HG02759 (cell line): ENCODE measurements at regions not wholly inside any gene's neighbourhood (a gene's known extent, or its start where the extent isn't known, plus 50 kb on each side); places are given as distances from the start of the nearest gene placed in this dataset.

Experiments
- ATAC-seq: cut with Tn5 transposase; IDR thresholded peaks from one replicate; pipeline ENCODE4 v1.9.1; 2021; ENCODE audit warnings: mild to moderate bottlenecking, moderate library complexity; ENCODE audit not compliant: unreplicated experiment

DNA sequence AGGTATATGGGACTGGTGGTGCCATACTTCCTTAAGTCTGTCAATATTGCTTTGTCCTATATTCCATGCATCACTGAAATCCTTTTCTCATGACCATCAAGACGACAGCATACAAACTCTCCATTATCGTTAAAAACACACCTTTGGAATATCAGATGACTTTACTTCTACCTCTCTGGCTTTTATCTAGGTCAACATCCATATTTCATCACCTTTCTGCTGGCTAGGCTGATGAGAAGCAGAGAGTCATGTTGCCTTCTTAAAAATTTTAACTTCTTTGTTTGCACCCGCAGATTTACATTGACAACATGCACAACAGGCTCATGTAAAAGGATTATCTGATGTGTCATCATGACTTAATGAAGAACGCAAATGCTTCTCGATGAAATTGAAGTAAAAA is 771.4 kb downstream of the OLFM4 start:
- ATAC-seq, result no peak

DNA sequence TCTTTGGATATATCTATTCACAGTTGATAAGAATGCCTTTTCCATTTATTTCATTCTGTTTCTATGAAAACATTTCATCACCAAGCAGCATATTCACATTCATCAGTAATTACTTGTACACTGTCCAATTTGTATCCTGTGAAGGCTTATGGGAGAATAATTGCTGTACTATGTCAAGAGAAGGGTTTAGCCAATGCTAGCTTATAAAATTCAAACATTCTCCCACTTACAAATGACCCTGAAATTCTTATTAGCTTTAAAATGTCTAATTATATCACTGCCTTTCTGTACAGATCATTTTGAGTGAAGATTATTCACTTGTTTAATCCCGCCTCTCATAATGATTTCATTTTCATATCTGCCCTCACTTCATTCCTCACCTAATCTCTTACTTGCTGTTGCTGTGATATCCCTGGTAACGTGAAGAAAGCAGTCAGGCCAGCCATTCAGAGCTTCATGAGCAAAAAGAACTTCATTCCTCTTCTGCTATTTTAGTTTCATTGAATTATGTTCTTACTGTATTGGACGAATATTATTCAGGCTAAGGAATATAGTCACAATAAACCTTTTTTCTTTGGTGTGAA is 778.7 kb downstream of the OLFM4 start:
- no peak for ATAC-seq

DNA sequence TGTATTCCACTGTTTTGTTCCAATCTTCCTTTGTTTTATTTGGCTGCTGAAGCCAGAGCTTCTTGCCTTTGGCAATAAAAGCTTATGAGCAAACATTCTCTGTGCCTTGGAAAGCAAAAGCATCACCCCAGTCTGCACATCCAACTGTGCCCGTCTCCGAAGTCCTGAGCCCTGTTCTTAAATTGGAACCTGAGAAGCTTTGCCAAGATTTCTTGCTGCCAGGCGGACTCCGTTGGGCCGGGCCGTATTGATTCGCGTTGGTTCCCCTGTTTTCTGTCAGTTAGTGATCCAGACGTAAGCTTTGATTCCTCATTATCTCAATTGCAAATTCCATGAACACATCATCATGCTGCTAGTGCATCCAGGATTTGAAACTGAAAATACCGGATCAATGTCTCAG is 793.0 kb downstream of the OLFM4 start:
- ATAC-seq, result no peak

GRCh38 chr13:53822136-53822535 is 793.5 kb downstream of the OLFM4 start:
- no peak for ATAC-seq

DNA sequence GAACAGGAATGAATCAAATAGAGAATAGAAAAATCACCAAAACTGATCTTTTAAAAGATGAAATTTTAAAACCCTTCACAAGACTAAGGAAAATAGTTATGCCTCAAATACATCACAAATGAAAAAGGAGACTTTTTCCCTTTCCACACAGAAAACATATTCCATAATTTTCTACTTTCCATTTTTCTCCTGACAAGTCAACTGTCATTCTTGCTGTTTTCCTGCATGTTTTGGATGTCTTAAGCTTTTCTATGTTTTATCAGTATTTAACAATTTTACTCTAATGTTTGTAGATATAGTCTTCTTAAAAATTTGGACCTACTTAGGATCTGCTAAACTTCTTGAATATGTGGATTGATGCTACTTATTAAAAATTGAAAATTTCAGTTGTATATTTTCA is 810.8 kb downstream of the OLFM4 start:
- ATAC-seq, result no peak

DNA sequence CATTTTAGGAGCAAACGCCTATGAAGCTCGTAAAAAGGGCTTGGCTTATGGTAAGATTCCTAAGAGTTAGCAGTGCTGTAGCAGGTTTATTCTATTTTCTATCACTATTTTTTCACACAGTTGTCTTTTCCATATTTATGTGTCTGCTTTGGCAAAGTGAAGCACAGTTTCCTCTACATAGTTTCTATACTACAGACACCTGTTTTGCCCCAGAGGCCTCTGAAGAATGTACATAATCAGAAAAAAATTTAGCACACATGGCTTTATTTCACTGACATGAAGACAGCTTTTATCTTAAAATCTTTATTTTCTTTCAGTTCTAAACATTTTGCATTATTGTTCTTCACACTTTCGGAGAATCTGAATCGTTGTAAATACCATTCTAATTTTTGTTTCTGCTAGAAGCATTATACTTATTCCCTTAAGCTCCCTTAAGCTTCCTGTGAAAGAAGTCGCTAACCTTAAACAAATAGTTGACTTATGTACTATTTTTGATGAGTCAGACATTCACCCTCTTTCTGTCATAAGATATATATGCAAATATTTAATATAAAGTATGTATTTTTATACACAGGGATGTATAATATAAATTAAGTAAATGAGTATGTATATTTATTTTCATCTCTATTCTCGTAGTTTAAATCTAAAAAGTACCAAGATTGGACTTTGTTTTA is 816.0 kb downstream of the OLFM4 start:
- no peak for ATAC-seq

DNA sequence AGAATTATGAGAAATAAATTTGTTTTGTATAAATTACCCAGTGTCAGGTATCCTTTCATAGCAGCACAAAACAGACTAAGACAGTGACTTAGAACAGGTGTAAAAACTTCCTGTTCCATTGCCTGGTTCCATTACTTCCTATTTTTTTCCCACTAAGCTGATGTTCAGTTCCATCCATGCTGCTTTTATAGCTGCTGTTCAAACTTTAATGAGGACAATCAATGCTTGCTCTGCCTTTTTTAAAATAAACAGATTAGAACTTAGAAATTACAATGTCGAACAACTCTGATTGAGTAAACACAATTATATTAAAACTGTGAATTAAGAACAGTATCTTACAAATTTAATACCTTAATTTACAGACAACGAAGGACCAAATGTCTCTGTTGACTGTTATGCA is 818.9 kb downstream of the OLFM4 start:
- no peak for ATAC-seq

DNA sequence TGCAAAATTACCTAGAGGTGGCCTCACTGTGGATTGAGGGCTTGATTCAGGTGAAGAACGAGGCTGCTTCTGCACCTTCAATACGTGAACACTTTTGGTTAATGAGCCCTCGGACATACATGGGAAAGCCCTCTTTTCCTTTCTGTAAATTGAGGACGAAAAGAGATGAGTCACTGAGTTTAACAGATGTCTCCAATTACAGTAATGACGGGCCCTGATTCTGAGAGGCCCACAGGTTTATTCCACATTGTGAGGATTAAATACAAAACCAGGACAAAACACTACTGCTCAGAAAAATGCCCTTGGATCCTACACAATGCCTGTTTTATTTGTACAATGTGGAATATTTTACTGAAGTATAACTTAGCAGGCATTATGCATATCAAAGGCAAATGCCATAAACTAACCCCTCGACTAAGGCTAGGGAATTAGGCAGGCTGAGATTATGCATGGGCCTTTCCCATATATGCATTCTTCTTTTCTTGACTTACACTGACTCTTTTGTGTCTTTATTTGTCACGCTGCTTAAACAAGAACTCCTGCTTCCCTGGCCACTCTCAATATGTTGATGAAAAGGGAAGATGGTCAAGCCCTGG is 819.9 kb downstream of the OLFM4 start:
- no peak for ATAC-seq

DNA sequence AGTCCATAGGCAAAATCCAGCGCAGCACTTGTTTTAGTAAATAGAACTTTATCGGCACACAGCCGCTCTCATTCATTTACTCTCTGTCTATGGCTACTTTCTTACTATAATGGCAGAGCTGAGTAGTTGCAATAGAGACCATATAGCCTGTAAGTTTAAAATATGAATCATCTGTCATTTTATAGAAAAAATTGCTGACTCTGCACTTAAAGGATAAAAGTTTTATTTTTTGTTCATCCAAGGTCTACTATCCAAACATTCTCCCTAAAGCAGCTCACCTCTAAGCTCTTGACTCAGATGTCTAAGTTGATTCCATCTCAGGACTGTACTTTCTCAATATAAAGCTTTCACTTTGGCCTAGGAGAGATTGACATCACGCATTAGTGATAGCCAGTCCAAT is 825.7 kb downstream of the OLFM4 start:
- ATAC-seq, result no peak

GRCh38 chr13:53856573-53857195 is 828.1 kb downstream of the OLFM4 start:
- no peak for ATAC-seq

DNA sequence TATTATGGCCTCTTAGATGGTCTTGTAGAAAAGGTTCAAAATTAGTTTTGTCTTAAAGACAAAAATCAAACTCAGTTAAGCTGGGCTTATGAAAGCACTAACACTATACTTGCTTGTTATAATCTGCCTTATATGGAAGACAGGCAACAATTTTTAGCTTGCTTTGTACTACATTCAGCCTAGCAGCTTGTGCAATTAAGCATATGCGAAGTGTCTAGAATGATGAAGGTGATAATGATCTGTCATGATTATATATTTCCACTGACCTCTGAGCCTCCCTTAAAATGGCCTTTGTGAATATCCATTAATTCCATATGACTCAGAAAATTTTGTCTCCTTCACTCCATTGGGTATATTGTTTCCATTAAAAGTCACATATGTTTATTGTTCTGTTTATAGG is 834.9 kb downstream of the OLFM4 start:
- no peak for ATAC-seq

GRCh38 chr13:53873558-53873957 is 844.9 kb downstream of the OLFM4 start:
- no peak for ATAC-seq

- ATAC-seq, result no peak
Observed at GRCh38 chr13:53878861-53879260, 850.2 kb downstream of the OLFM4 start.

- no peak for ATAC-seq
Observed at GRCh38 chr13:53885997-53886396, 857.4 kb downstream of the OLFM4 start.

GRCh38 chr13:53890696-53891095 is 862.1 kb downstream of the OLFM4 start:
- ATAC-seq, result no peak

DNA sequence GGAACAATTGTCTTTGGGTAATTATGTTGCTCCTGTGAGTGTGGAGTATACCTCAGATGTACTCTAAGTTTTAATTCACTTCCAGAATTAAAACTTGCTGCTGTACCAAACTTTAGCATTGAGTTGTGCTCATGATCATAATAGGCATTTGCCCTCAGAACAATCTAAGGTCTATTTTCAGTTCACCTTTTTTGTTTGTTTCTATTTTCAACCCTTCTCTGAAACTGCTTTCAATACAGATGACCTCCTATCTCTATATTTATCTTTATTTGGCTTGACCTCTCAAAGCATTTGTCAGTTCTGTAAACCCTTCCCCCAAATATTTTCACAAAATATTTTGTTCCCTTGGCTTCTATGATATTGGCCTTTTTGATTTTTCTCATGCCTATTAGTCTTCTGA is 873.0 kb downstream of the OLFM4 start:
- no peak for ATAC-seq

DNA sequence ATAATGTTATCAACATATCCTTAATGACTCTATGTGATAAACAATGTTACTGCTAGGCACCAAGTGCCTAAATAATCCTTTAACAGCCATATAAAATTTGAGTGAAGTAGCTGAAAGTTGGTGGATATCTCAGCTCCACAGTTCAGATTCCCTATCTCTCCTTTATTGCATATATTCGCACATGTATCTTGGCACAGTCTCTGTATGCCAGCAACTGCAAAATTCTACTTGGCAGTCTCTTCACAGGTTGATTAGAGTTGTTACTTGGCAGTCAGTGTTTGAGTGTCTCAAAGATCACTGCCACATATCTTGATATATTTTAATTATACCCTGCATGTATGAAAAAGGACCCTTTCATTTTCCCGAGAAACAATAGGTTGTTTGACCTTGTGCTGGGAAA is 879.3 kb downstream of the OLFM4 start:
- ATAC-seq, result no peak

DNA sequence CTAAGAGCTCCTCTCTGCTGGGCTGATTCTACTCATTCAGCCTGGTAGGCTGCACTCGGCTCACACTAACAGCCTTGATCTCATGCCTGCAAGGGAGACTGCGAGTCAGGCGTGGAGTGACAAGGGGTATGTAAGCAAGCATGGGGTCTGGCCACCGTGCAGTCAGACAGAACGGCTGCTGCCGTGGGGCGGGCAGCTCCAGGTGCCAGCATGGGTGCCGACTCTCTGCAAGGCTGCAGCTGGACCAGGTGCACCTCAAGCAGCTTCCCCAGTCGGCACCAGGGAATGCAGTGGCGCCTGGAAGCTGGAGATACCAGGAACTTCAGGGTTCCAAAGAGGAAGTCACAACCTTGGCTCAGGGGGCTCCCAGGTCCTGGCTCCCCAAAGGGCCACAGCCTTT is 892.3 kb downstream of the OLFM4 start:
- no peak for ATAC-seq

- no peak for ATAC-seq
Observed at GRCh38 chr13:53921473-53921872, 892.9 kb downstream of the OLFM4 start.

- ATAC-seq, result no peak
Observed at GRCh38 chr13:53941588-53942190, 913.1 kb downstream of the OLFM4 start.

GRCh38 chr13:53946500-53946899 is 917.9 kb downstream of the OLFM4 start:
- ATAC-seq, result no peak

DNA sequence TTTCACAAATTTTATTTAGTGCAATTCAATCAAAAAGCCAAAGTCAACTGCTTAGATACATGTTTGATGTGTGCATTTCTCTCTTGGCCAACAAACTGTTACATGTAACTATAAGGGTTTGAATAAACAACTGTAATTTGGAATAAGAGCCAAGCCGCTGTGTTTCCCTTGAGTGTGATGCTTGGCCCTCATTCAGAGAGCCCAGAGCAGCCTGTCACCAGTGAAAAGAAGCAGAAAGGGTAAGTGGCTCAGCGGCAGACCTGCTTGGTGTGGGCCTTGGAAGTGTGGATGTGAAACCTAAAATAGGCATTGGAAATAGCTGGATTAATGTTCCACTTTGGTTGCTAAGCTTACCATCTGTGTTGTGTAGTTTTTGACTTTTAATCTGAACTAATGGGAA is 924.6 kb downstream of the OLFM4 start:
- no peak for ATAC-seq
